Endothelial cell of umbilical vein (primary cell): ENCODE measurements at regions not wholly inside any gene's neighbourhood (a gene's known extent, or its start where the extent isn't known, plus 50 kb on each side); places are given as distances from the start of the nearest gene placed in this dataset.

Source experiments
- BruUV-seq: library from RNA; stranded (reverse); fragments of 400-500 nt; replicated peaks from 2 replicates; lab custom pipeline; 2021; lab: Mats Ljungman, UMichigan
- CTCF ChIA-PET: fragments of 300-600, 350-600 bp; sonication (Branson Sonifier 250); formaldehyde crosslinking; loops from one replicate; lab custom pipeline; 2021; ENCODE audit warnings: antibody characterized with exemption, inconsistent platforms; lab: Charles Lee
- POLR2A ChIA-PET: fragments of 300-600, 350-600 bp; sonication (Branson Sonifier 250); formaldehyde crosslinking; loops from one replicate; lab custom pipeline; 2021; ENCODE audit warnings: antibody characterized with exemption, inconsistent platforms; lab: Charles Lee
- DNase-seq: peaks from one replicate; pipeline ENCODE4 v3.0.0-alpha.2; 2011; ENCODE audit warnings: low read depth, low spot score
- FAIRE-seq: peaks from 2 replicates; lab custom pipeline; 2011; peaks lifted over from hg19 to GRCh38; lab: Jason Lieb, UNC
- H2AFZ ChIP-seq: 2 replicates; pipeline ENCODE4 v1.6.0; 2012; ENCODE audit warnings: low read depth, low read length, control low read depth, inconsistent platforms
- H3K27ac ChIP-seq: 2 replicates; pipeline ENCODE4 v1.5.1; 2011; ENCODE audit warnings: low read depth, mild to moderate bottlenecking, control low read depth, low read length, moderate library complexity; ENCODE audit not compliant: insufficient read depth
- H3K27me3 ChIP-seq, 2 experiments: 2 replicates each; pipeline versions ENCODE4 v1.6.0 to v1.6.1; 2011; ENCODE audit warnings: low read length in 2 of 2, mixed read lengths in 1 of 2; ENCODE audit not compliant: control insufficient read depth in 2 of 2, insufficient read depth in 2 of 2
- H3K36me3 ChIP-seq, 2 experiments: 2 replicates in 1 of 2; 3 replicates in 1 of 2; pipeline ENCODE4 v1.5.1; 2011; ENCODE audit warnings: low read length in 2 of 2, mild to moderate bottlenecking in 1 of 2, moderate library complexity in 1 of 2; ENCODE audit not compliant: control insufficient read depth in 2 of 2, insufficient read depth in 2 of 2; ENCODE audit errors: extremely low read depth in 1 of 2
- H3K4me1 ChIP-seq: 3 replicates; pipeline ENCODE4 v1.5.1; 2011; ENCODE audit warnings: mild to moderate bottlenecking, low read length; ENCODE audit not compliant: control insufficient read depth, insufficient read depth; ENCODE audit errors: extremely low read depth
- H3K4me2 ChIP-seq: 2 replicates; pipeline ENCODE4 v1.6.1; 2011; ENCODE audit warnings: low read length, control low read depth, mixed read lengths; ENCODE audit not compliant: insufficient read depth
- H3K4me3 ChIP-seq, 3 experiments: fragments of 200-600 bp in 1 of 3; sonication (generic), shearing (Covaris generic) in 1 of 3; replicated peaks in 1 of 3; 2 replicates each; pipeline ENCODE4 v1.5.1; 2011 to 2016; ENCODE audit warnings: control low read depth in 3 of 3, low read length in 3 of 3, mild to moderate bottlenecking in 2 of 3, inconsistent platforms in 1 of 3, low read depth in 1 of 3, moderate library complexity in 1 of 3; ENCODE audit not compliant: insufficient read depth in 1 of 3
- H3K79me2 ChIP-seq: 2 replicates; pipeline ENCODE4 v1.6.0; 2012; ENCODE audit warnings: low read length, inconsistent platforms; ENCODE audit not compliant: control insufficient read depth, insufficient read depth
- H3K9ac ChIP-seq: replicated peaks from 2 replicates; pipeline ENCODE3; 2011; ENCODE audit warnings: low read length, control low read depth; ENCODE audit not compliant: insufficient read depth; ENCODE audit errors: extremely low read depth
- H3K9me1 ChIP-seq: replicated peaks from 3 replicates; pipeline ENCODE4 v1.6.0; 2011; ENCODE audit warnings: mild to moderate bottlenecking, low read length; ENCODE audit not compliant: control insufficient read depth, insufficient read depth; ENCODE audit errors: extremely low read depth
- H3K9me3 ChIP-seq: replicated peaks from 2 replicates; pipeline ENCODE4 v1.5.1; 2012; ENCODE audit warnings: low read length, inconsistent platforms; ENCODE audit not compliant: control insufficient read depth, insufficient read depth
- H4K20me1 ChIP-seq: replicated peaks from 2 replicates; pipeline ENCODE3; 2011; ENCODE audit warnings: mild to moderate bottlenecking, low read length; ENCODE audit not compliant: control insufficient read depth, insufficient read depth; ENCODE audit errors: extremely low read depth
- EZH2 ChIP-seq: IDR thresholded peaks from 2 replicates; pipeline ENCODE4 v1.6.1; 2012; ENCODE audit warnings: borderline replicate concordance, low read depth, mild to moderate bottlenecking, moderate library complexity, low read length, inconsistent platforms; ENCODE audit not compliant: severe bottlenecking
- FOS ChIP-seq: IDR thresholded peaks from 2 replicates; pipeline ENCODE4 v1.6.1; 2011; ENCODE audit warnings: mild to moderate bottlenecking, low read length, moderate library complexity, borderline replicate concordance; ENCODE audit not compliant: insufficient read depth
- GATA2 ChIP-seq: IDR thresholded peaks from 2 replicates; pipeline ENCODE4 v1.7.0; 2011; ENCODE audit warnings: low read depth, mild to moderate bottlenecking, moderate library complexity, mixed read lengths, low read length; ENCODE audit not compliant: insufficient read length, insufficient read depth
- JUN ChIP-seq: IDR thresholded peaks from 2 replicates; pipeline ENCODE4 v1.6.1; 2011; ENCODE audit warnings: borderline replicate concordance, low read depth; ENCODE audit not compliant: insufficient read length, insufficient read depth
- MAX ChIP-seq: IDR thresholded peaks from 2 replicates; pipeline ENCODE4 v1.6.1; 2011; ENCODE audit not compliant: insufficient read depth, insufficient read length
- MYC ChIP-seq: IDR thresholded peaks from one replicate; pipeline ENCODE4 v1.6.1; 2011; ENCODE audit warnings: mild to moderate bottlenecking, low read depth, low read length
- POLR2A ChIP-seq: IDR thresholded peaks from 2 replicates; pipeline ENCODE4 v1.6.1; 2012; ENCODE audit warnings: low read depth, mild to moderate bottlenecking, control low read depth, low read length
- POLR2AphosphoS5 ChIP-seq: IDR thresholded peaks from 2 replicates; pipeline ENCODE4 v1.6.1; 2012; ENCODE audit warnings: low read depth, mild to moderate bottlenecking, control low read depth, low read length, moderate library complexity; ENCODE audit not compliant: insufficient read depth
- dilution Hi-C: fragments of 300-500 bp; cut with MboI; formaldehyde crosslinking; loops from one replicate; pipeline ENCODE4 v1.15.0; 2019; ENCODE audit warnings: low sequenced_read_pairs; ENCODE audit not compliant: extremely low pct_ligation_motif_present
- intact Hi-C: fragments of 100-400 bp; cut with micrococcal nuclease; formaldehyde crosslinking; loops from one replicate; pipeline ENCODE4 v1.10.0; 2022
- TF ChIP-seq, protein P1 (sequence below), 2 donors: IDR thresholded peaks; 1 replicate in 1 of 2; 2 replicates in 1 of 2; pipeline ENCODE4 v1.5.1; 2011; ENCODE audit warnings: low read length in 2 of 2, mild to moderate bottlenecking in 2 of 2, moderate library complexity in 2 of 2, control low read depth in 1 of 2, inconsistent platforms in 1 of 2, low read depth in 1 of 2; ENCODE audit not compliant: insufficient read depth in 1 of 2; ENCODE audit errors: extremely low read depth in 1 of 2

DNA sequence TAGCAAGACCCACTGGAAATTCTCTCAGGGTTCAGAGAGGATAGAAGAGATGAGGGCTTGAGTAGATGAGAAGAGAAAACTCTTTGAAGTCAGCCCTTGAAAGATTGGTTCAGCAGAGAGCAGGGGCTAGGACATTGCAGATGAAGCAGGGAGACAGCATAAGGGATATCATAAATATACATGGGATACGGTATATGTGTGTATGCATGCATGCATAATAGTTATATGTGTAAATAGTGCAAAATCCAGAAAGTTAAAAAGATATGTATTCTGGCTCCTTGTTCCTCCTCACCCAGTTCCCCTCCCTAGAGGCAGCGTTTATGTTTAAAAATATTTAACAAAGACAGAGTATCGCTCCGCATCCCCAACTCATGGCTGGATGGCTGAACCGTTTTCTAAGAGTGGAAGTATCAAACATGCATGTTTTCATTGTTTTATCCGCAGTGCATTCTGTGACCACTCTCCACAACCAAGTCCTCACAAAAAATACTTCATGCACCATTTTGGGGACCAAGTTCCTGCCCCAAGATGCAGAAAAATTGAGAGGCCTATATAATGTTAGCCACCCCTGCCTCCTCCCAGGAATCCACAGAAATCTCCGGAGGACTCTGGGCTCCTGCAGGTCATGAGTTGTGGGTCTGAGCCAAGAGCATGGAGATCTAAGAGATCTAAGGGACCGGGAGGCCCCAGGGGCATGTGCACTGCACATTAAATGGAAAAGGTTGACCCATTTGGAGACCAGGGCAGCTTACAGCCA is 119.5 kb downstream of the MTX3 start:
- DNase-seq (no peak), FAIRE-seq (no peak)
- TF ChIP-seq POLR2AphosphoS5 (no peak), MAX (no peak), JUN (no peak), MYC (no peak)
- H3K27me3 ChIP-seq: no peaks in the 10 kb centered on the region
- H3K9me1 ChIP-seq: no peaks in the 10 kb centered on the region
- ChIA-PET POLR2A (no interaction called here), CTCF (interaction anchor here (1.5 kb wide), 1 partner anchor 13 kb away, joined by 4 read pairs; no protein-coding TSS in a partner anchor)
- no peak overlapping the region for H3K4me3 ChIP-seq
- H3K9me3 ChIP-seq: no peaks in the 10 kb centered on the region
- no peak overlapping the region for H3K4me2 ChIP-seq
- no peaks in the 10 kb centered on the region for H4K20me1 ChIP-seq
- no peak overlapping the region for H3K9ac ChIP-seq
- H3K79me2 ChIP-seq: no peaks in the 10 kb centered on the region
- intact Hi-C loops: no loop called here
- H3K4me1 ChIP-seq: no peaks in the 10 kb centered on the region
- H2AFZ ChIP-seq: no peak overlapping the region
- no peak overlapping the region for H3K27ac ChIP-seq
- no peaks in the 10 kb centered on the region for H3K36me3 ChIP-seq
- dilution Hi-C loops: no loop called here
- no TSS peak for BruUV-seq

GRCh38 chr5:79868163-79868670 is 122.8 kb downstream of the MTX3 start:
- H3K9ac ChIP-seq: no peak overlapping the region
- dilution Hi-C loops: no loop called here
- no peaks in the 10 kb centered on the region for H3K79me2 ChIP-seq
- H4K20me1 ChIP-seq: no peaks in the 10 kb centered on the region
- no peaks in the 10 kb centered on the region for H3K9me1 ChIP-seq
- no peaks in the 10 kb centered on the region for H3K36me3 ChIP-seq
- ChIA-PET POLR2A (no interaction called here), CTCF (interaction anchor here (0.8 to 2.1 kb wide), 2 partner anchors 10 kb away, joined by 3 to 6 read pairs; no protein-coding TSS in a partner anchor)
- no TSS peak for BruUV-seq
- H3K4me2 ChIP-seq: no peak overlapping the region
- FAIRE-seq (no peak), DNase-seq (no peak)
- no peaks in the 10 kb centered on the region for H3K9me3 ChIP-seq
- H3K4me1 ChIP-seq: no peaks in the 10 kb centered on the region
- no peak overlapping the region for H3K27ac ChIP-seq
- intact Hi-C loops: no loop called here
- no peaks in the 10 kb centered on the region for H3K27me3 ChIP-seq
- TF ChIP-seq FOS: no peak
- TF ChIP-seq GATA2: no peak
- TF ChIP-seq EZH2: no peak
- no peak for TF ChIP-seq MYC
- TF ChIP-seq MAX: no peak
- TF ChIP-seq, protein P1, sequence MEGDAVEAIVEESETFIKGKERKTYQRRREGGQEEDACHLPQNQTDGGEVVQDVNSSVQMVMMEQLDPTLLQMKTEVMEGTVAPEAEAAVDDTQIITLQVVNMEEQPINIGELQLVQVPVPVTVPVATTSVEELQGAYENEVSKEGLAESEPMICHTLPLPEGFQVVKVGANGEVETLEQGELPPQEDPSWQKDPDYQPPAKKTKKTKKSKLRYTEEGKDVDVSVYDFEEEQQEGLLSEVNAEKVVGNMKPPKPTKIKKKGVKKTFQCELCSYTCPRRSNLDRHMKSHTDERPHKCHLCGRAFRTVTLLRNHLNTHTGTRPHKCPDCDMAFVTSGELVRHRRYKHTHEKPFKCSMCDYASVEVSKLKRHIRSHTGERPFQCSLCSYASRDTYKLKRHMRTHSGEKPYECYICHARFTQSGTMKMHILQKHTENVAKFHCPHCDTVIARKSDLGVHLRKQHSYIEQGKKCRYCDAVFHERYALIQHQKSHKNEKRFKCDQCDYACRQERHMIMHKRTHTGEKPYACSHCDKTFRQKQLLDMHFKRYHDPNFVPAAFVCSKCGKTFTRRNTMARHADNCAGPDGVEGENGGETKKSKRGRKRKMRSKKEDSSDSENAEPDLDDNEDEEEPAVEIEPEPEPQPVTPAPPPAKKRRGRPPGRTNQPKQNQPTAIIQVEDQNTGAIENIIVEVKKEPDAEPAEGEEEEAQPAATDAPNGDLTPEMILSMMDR (IDR thresholded peaks at IDR 0.05; ENCODE audit: extremely low read depth in 1 of 2, insufficient read depth in 1 of 2, low read depth in 1 of 2, low read length in 2 of 2): no peak
- no peak for TF ChIP-seq JUN
- TF ChIP-seq POLR2A: no peak
- no peak for TF ChIP-seq POLR2AphosphoS5
- H3K4me3 ChIP-seq: no peak overlapping the region
- H2AFZ ChIP-seq: no peak overlapping the region
